ENCODE measurements at regions not wholly inside any gene's neighbourhood (a gene's known extent, or its start where the extent isn't known, plus 50 kb on each side); places are given as distances from the start of the nearest gene placed in this dataset.

- TF ChIP-seq, protein P1, sequence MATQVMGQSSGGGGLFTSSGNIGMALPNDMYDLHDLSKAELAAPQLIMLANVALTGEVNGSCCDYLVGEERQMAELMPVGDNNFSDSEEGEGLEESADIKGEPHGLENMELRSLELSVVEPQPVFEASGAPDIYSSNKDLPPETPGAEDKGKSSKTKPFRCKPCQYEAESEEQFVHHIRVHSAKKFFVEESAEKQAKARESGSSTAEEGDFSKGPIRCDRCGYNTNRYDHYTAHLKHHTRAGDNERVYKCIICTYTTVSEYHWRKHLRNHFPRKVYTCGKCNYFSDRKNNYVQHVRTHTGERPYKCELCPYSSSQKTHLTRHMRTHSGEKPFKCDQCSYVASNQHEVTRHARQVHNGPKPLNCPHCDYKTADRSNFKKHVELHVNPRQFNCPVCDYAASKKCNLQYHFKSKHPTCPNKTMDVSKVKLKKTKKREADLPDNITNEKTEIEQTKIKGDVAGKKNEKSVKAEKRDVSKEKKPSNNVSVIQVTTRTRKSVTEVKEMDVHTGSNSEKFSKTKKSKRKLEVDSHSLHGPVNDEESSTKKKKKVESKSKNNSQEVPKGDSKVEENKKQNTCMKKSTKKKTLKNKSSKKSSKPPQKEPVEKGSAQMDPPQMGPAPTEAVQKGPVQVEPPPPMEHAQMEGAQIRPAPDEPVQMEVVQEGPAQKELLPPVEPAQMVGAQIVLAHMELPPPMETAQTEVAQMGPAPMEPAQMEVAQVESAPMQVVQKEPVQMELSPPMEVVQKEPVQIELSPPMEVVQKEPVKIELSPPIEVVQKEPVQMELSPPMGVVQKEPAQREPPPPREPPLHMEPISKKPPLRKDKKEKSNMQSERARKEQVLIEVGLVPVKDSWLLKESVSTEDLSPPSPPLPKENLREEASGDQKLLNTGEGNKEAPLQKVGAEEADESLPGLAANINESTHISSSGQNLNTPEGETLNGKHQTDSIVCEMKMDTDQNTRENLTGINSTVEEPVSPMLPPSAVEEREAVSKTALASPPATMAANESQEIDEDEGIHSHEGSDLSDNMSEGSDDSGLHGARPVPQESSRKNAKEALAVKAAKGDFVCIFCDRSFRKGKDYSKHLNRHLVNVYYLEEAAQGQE (IDR thresholded peaks at IDR 0.05) = no peak
- TF ChIP-seq EP300 (IDR thresholded peaks at IDR 0.05) (no peak), HDAC2 (IDR thresholded peaks at IDR 0.05) (no peak), BHLHE40 (IDR thresholded peaks at IDR 0.05; ENCODE audit: low read depth, low read length) (no peak), PBX3 (IDR thresholded peaks at IDR 0.05) (no peak)
These were observed 854.2 kb downstream of the SI start (continued) for GRCh38 chr3:164224126-164224525.

DNA sequence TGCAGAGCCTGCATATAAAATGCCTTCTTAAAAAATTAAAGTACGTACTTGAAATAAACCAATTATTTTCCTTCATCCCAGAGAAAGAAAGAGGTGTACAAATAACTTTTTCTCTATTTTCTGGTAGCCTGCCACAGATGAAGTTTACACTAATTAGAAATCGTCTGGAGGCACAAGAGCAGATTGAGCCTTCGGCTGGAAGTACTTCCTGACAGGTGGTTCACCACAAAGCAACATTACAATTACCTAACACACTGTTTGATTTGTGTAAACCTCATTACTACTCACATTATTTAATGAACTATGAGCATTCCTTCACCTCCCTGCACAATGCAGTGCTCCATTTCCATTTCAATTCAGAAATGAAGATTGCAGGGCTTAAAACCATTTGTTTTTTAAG is 856.1 kb downstream of the SI start:
- H3K4me3 ChIP-seq = no peak overlapping the region
- H3K27ac ChIP-seq = no peak overlapping the region
- no peaks in the 10 kb centered on the region for H3K9me3 ChIP-seq
- whole genome bisulfite sequencing (ENCODE audit: missing lambda C conversion rate) = 28% methylated on average over 3 of the region's 3 CpGs
- no peak for DNase-seq (ENCODE audit: low read depth in 1 of 2, low spot score in 1 of 2)
- no peak for TF ChIP-seq RFX5 (IDR thresholded peaks at IDR 0.05)
- TF ChIP-seq ZFP36 (IDR thresholded peaks at IDR 0.05; ENCODE audit: borderline replicate concordance, partially characterized antibody) = no peak
- TF ChIP-seq MAFK (IDR thresholded peaks at IDR 0.05; ENCODE audit: partially characterized antibody) = no peak
- no peak for TF ChIP-seq BCL3 (IDR thresholded peaks at IDR 0.05)
- TF ChIP-seq HOXA7 (CRISPR knock-in tag; IDR thresholded peaks at IDR 0.05) = no peak
- TF ChIP-seq PBX3 (IDR thresholded peaks at IDR 0.05) = no peak
- TF ChIP-seq ZSCAN20 (CRISPR knock-in tag; IDR thresholded peaks at IDR 0.05) = no peak
- TF ChIP-seq SREBF2 (IDR thresholded peaks at IDR 0.05) = no peak
- no peak for TF ChIP-seq RARB (CRISPR knock-in tag; IDR thresholded peaks at IDR 0.05)
- TF ChIP-seq POLR2A (IDR thresholded peaks at IDR 0.05; ENCODE audit: low read length) = no peak
- TF ChIP-seq HDAC2 (IDR thresholded peaks at IDR 0.05) = no peak
- no peak for TF ChIP-seq FOSL2 (IDR thresholded peaks at IDR 0.05)
- no peak for TF ChIP-seq FOSL2 (CRISPR knock-in tag; IDR thresholded peaks at IDR 0.05)
- TF ChIP-seq, protein P1 (IDR thresholded peaks at IDR 0.05) = no peak
- TF ChIP-seq POLR2AphosphoS2 (conservative IDR thresholded peaks at IDR 0.05; ENCODE audit: low read length) = no peak
- TF ChIP-seq FOXS1 (CRISPR knock-in tag; IDR thresholded peaks at IDR 0.05) = no peak
- TF ChIP-seq E2F6 (IDR thresholded peaks at IDR 0.05; ENCODE audit: borderline replicate concordance, low read depth) = no peak
- no peak for TF ChIP-seq FOSB (CRISPR knock-in tag; IDR thresholded peaks at IDR 0.05)
- TF ChIP-seq TP53 (CRISPR knock-in tag; IDR thresholded peaks at IDR 0.05) = no peak
- no peak for TF ChIP-seq EHMT2 (IDR thresholded peaks at IDR 0.05; ENCODE audit: low read depth)
- no peak for ATAC-seq
- no peak for FAIRE-seq
- H3K4me1 ChIP-seq = no peaks in the 10 kb centered on the region
- ChIA-PET POLR2A (no interaction called here), CTCF (no interaction called here)
- no peak overlapping the region for H3K4me2 ChIP-seq

Data from A549 (cell line).